ENCODE measurements at regions not wholly inside any gene's neighbourhood (a gene's known extent, or its start where the extent isn't known, plus 50 kb on each side); places are given as distances from the start of the nearest gene placed in this dataset.

DNA sequence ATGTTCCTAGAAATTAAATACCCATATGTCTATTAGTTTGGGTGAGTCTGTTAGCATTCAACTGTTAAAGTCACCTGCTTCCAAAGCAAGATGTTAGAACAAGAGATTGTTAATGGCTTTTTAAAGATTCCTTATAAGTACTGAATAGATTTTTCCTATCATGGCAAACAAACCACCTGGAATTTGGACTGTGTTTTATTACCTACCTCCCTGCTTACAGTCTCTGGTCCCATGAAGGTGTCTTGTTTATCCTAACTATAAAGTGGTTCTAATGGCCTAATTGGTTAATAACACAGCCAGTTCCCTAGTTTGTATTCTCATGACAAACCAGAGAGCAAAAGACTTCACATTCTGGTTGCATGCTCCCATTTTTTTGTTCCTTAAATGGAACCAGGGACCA, 149.5 kb downstream of the PPP1R2C start:
- H3K27ac ChIP-seq (ENCODE audit: low read depth, low read length): no peak overlapping the region
- DNase-seq (ENCODE audit: low read depth in 4 of 6, low spot score in 6 of 6): no peak
- H3K4me3 ChIP-seq (ENCODE audit: low read depth, low read length): no peak overlapping the region
- no peaks in the 10 kb centered on the region for H3K36me3 ChIP-seq (ENCODE audit: control insufficient read depth, insufficient read depth, low read length)
- H3K4me1 ChIP-seq (ENCODE audit: control insufficient read depth, insufficient read depth, low read length): no peaks in the 10 kb centered on the region
- H3K9me3 ChIP-seq (ENCODE audit: control insufficient read depth, insufficient read depth, low read length): no peaks in the 10 kb centered on the region
- H3K27me3 ChIP-seq (ENCODE audit: control insufficient read depth, insufficient read depth, low read length): no peaks in the 10 kb centered on the region

DNA sequence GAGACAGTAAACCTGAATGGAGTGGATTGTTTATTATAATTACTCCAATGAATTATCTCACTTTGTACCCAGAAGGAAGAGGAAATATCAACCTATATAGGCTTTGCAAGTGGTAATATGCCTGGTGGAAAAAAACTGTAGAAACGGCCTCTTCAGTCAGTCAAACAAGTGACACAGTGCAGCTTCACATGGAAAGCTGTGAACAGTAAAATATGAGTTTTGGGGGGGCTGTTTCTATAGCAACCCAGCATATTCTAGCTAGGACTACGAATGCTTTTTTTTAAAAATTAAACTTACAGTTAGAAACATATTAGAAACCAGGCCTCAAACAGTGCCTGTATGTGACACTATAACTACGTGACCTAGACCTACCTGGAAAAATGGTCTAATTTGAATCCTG, 150.1 kb downstream of the PPP1R2C start:
- no peaks in the 10 kb centered on the region for H3K36me3 ChIP-seq (ENCODE audit: control insufficient read depth, insufficient read depth, low read length)
- H3K27ac ChIP-seq (ENCODE audit: low read depth, low read length): no peak overlapping the region
- WGBS (ENCODE audit: insufficient coverage): 17% methylated on average over 1 of the region's 3 CpGs
- no peak overlapping the region for H3K4me3 ChIP-seq (ENCODE audit: low read depth, low read length)
- no peaks in the 10 kb centered on the region for H3K4me1 ChIP-seq (ENCODE audit: control insufficient read depth, insufficient read depth, low read length)
- no peaks in the 10 kb centered on the region for H3K27me3 ChIP-seq (ENCODE audit: control insufficient read depth, insufficient read depth, low read length)
- DNase-seq (ENCODE audit: low read depth in 4 of 6, low spot score in 6 of 6): peak in 3 of 6 donors; percentile 4 to 59 (median 57)
- H3K9me3 ChIP-seq (ENCODE audit: control insufficient read depth, insufficient read depth, low read length): no peaks in the 10 kb centered on the region

DNA sequence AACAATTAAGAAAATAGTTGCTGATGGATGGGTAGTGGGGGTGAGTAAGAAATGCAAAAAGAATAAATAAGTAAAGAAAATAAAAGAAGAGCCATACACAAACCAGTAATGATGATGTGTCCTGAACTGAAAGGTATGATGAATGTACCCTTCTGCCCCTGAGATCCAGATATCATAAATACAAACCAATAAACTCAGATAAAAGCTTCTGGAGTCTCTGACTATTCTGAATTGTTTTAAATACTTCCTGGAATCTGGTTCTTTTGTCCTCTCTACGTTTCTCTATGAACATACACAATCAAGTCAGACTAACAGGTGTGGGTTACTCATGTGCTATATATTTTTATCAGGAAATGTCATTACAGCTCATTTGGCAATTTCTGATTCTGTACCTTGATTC, 153.4 kb downstream of the PPP1R2C start:
- Histone ChIP-seq H3K27ac (ENCODE audit: low read depth, low read length) (no peak overlapping the region), H3K4me1 (ENCODE audit: control insufficient read depth, insufficient read depth, low read length) (no peaks in the 10 kb centered on the region), H3K27me3 (ENCODE audit: control insufficient read depth, insufficient read depth, low read length) (no peaks in the 10 kb centered on the region), H3K9me3 (ENCODE audit: control insufficient read depth, insufficient read depth, low read length) (no peaks in the 10 kb centered on the region), H3K36me3 (ENCODE audit: control insufficient read depth, insufficient read depth, low read length) (no peaks in the 10 kb centered on the region), H3K4me3 (ENCODE audit: low read depth, low read length) (no peak overlapping the region)
- no CpG with 5 or more reads among the region's 1 CpG for WGBS (ENCODE audit: insufficient coverage)
- DNase-seq (ENCODE audit: low read depth in 4 of 6, low spot score in 6 of 6): no peak

DNA sequence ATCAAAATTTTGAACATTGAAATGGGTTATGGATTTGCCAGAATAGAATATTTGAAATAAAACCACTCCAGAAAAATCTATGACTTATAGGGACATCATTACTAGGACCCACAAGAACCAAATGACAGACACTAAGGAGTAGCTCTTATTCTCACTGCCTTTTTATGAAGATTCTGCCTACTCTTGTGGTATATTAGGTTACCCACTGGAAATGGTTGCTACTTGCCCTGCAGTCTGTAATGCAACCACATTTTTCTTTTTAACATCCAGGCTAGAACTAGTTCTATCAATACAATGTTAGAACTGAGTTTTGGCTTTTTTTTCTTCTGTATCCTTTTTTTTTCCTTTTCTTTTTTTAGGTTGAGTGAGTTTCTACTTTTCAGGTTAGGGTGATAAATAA, 158.9 kb downstream of the PPP1R2C start:
- Histone ChIP-seq H3K27ac (ENCODE audit: low read depth, low read length) (no peak overlapping the region), H3K27me3 (ENCODE audit: control insufficient read depth, insufficient read depth, low read length) (no peaks in the 10 kb centered on the region), H3K4me1 (ENCODE audit: control insufficient read depth, insufficient read depth, low read length) (no peaks in the 10 kb centered on the region), H3K9me3 (ENCODE audit: control insufficient read depth, insufficient read depth, low read length) (no peaks in the 10 kb centered on the region), H3K4me3 (ENCODE audit: low read depth, low read length) (no peak overlapping the region), H3K36me3 (ENCODE audit: control insufficient read depth, insufficient read depth, low read length) (no peaks in the 10 kb centered on the region)
- no peak for DNase-seq (ENCODE audit: low read depth in 4 of 6, low spot score in 6 of 6)

DNA sequence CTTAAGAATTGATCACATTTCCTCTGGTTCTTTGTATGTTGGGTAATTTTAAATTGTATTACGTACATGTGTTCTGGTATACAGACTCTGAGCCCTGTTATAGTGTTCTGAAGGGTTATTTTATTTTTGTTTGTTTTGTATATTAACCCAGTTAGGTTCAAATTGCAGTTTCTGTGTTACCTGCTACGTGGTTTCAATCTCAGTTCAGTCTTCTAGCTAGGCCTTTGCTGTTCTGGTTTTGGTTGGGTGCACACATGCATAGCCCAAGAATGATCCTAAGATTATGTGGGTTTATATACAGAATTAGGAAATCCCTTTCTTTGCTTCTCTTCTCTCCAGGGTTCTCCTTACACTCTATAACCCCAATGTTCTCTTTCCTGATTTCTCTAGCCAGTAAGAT, 161.0 kb downstream of the PPP1R2C start:
- DNase-seq (ENCODE audit: low read depth in 4 of 6, low spot score in 6 of 6): no peak
- H3K4me3 ChIP-seq (ENCODE audit: low read depth, low read length): no peak overlapping the region
- H3K4me1 ChIP-seq (ENCODE audit: control insufficient read depth, insufficient read depth, low read length): no peaks in the 10 kb centered on the region
- H3K27ac ChIP-seq (ENCODE audit: low read depth, low read length): no peak overlapping the region
- H3K27me3 ChIP-seq (ENCODE audit: control insufficient read depth, insufficient read depth, low read length): no peaks in the 10 kb centered on the region
- H3K9me3 ChIP-seq (ENCODE audit: control insufficient read depth, insufficient read depth, low read length): no peaks in the 10 kb centered on the region
- WGBS (ENCODE audit: insufficient coverage): 63% methylated on average over 2 of the region's 2 CpGs
- H3K36me3 ChIP-seq (ENCODE audit: control insufficient read depth, insufficient read depth, low read length): no peaks in the 10 kb centered on the region

DNA sequence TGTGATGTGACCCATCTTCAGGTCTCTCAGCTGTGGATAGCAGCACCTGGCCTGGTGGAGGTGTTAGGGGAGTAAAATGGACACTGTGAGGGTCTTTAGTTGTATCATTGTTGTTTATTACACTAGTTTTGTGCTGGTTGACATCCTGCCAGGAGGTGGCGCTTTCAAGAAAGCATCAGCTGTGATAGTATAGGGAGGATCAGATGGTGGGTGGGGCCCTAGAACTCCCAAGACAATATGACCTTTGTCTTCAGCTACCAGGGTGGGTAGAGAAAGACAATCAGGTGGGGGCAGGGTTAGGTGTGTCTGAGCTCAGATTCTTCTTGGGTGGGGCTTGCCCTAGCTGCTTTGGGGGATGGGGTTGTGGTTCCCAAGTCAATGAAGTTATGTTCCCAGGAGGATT, 162.8 kb downstream of the PPP1R2C start:
- Histone ChIP-seq H3K27me3 (ENCODE audit: control insufficient read depth, insufficient read depth, low read length) (no peaks in the 10 kb centered on the region), H3K36me3 (ENCODE audit: control insufficient read depth, insufficient read depth, low read length) (no peaks in the 10 kb centered on the region), H3K27ac (ENCODE audit: low read depth, low read length) (no peak overlapping the region), H3K4me1 (ENCODE audit: control insufficient read depth, insufficient read depth, low read length) (no peaks in the 10 kb centered on the region), H3K9me3 (ENCODE audit: control insufficient read depth, insufficient read depth, low read length) (no peaks in the 10 kb centered on the region), H3K4me3 (ENCODE audit: low read depth, low read length) (no peak overlapping the region)
- no peak for DNase-seq (ENCODE audit: low read depth in 4 of 6, low spot score in 6 of 6)
- no CpG with 5 or more reads among the region's 1 CpG for WGBS (ENCODE audit: insufficient coverage)

DNA sequence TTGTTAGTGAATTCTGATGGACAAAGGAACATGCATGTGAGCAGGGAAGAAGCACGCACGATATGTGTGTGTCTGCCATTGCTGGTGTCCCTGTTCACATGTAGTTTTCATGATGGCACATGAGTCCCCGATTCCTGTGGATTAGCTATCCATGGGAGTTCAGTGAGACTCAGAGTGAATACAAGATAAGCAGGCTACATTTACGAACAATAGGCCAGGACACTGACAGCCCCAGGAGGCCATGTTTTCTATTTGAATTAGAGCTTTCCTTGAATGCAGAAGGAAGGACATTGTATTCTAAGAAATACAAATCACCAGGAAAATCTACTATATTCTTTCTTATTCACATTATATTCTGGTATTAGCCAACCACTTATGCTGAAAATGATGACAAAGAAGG, 171.4 kb downstream of the PPP1R2C start:
- WGBS (ENCODE audit: insufficient coverage): 81% methylated on average over 3 of the region's 4 CpGs
- H3K36me3 ChIP-seq (ENCODE audit: control insufficient read depth, insufficient read depth, low read length): no peaks in the 10 kb centered on the region
- no peak overlapping the region for H3K4me3 ChIP-seq (ENCODE audit: low read depth, low read length)
- DNase-seq (ENCODE audit: low read depth in 4 of 6, low spot score in 6 of 6): no peak
- no peaks in the 10 kb centered on the region for H3K27me3 ChIP-seq (ENCODE audit: control insufficient read depth, insufficient read depth, low read length)
- no peak overlapping the region for H3K27ac ChIP-seq (ENCODE audit: low read depth, low read length)
- no peaks in the 10 kb centered on the region for H3K9me3 ChIP-seq (ENCODE audit: control insufficient read depth, insufficient read depth, low read length)
- H3K4me1 ChIP-seq (ENCODE audit: control insufficient read depth, insufficient read depth, low read length): no peaks in the 10 kb centered on the region

DNA sequence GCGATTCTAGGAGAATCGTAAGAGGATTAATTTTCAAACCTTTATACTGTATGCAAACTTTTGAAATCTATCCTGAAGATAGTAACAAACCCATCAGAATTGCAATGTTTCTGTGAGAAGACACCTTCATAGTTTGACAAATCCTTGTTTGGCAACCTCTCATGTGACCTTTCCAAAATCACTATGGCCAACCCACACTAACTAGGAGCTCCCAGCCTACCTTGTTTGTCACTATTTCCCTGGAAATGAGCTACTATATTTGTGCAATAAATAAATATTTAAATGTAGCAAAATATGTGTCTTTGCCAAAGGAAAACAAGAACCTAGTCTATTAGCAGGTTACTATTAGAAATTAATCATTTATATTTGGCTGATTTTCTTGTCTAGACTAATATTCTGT, 173.7 kb downstream of the PPP1R2C start:
- no CpG with 5 or more reads among the region's 2 CpGs for WGBS (ENCODE audit: insufficient coverage)

DNA sequence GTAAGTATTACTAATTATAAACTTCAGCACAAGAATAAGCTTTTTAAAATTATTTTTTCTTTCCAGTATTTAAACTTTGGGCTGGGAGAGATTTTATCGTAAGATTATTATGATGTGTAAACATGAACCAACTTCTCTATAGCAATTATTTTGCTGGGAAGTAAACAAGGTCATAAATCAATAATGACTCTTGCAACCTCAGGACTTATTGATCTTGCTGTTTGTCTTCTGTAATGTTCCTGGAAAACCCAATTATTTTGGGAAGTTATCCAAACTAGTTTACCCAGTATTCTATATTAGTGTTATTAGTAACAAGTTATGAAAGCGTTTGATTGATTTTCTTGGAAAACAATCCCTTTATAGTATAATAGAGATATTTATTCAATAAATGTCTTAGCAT, 174.9 kb downstream of the PPP1R2C start:
- H3K27me3 ChIP-seq (ENCODE audit: control insufficient read depth, insufficient read depth, low read length): no peaks in the 10 kb centered on the region
- H3K4me1 ChIP-seq (ENCODE audit: control insufficient read depth, insufficient read depth, low read length): no peaks in the 10 kb centered on the region
- no peak for DNase-seq (ENCODE audit: low read depth in 4 of 6, low spot score in 6 of 6)
- H3K27ac ChIP-seq (ENCODE audit: low read depth, low read length): no peak overlapping the region
- no CpG with 5 or more reads among the region's 2 CpGs for WGBS (ENCODE audit: insufficient coverage)
- H3K4me3 ChIP-seq (ENCODE audit: low read depth, low read length): no peak overlapping the region
- no peaks in the 10 kb centered on the region for H3K9me3 ChIP-seq (ENCODE audit: control insufficient read depth, insufficient read depth, low read length)
- no peaks in the 10 kb centered on the region for H3K36me3 ChIP-seq (ENCODE audit: control insufficient read depth, insufficient read depth, low read length)

More for the DNA sequence above, 173.7 kb downstream of the PPP1R2C start:
- no peaks in the 10 kb centered on the region for H3K27me3 ChIP-seq (ENCODE audit: control insufficient read depth, insufficient read depth, low read length)
- no peak overlapping the region for H3K4me3 ChIP-seq (ENCODE audit: low read depth, low read length)
- H3K4me1 ChIP-seq (ENCODE audit: control insufficient read depth, insufficient read depth, low read length): no peaks in the 10 kb centered on the region
- H3K27ac ChIP-seq (ENCODE audit: low read depth, low read length): no peak overlapping the region
- H3K9me3 ChIP-seq (ENCODE audit: control insufficient read depth, insufficient read depth, low read length): no peaks in the 10 kb centered on the region
- no peaks in the 10 kb centered on the region for H3K36me3 ChIP-seq (ENCODE audit: control insufficient read depth, insufficient read depth, low read length)
- DNase-seq (ENCODE audit: low read depth in 4 of 6, low spot score in 6 of 6): no peak

DNA sequence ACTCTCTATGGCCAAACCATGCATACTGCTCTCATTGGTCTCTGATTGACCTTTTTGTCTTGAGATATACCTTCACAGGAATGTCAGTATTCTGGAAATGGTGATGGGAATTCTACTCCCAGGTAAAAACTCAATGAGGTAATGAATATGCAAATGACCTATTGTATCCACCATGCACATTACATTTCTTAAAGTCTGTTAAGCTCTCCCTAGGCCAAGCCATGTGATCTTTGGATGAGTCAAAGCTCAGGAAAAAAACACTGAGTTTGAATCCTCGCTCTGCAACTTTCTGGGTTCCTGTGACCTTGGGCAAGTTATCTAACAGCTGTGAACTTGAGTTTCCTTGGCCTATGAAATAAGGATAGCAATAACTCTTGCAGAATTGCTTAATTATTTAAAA, 175.4 kb downstream of the PPP1R2C start:
- Histone ChIP-seq H3K9me3 (ENCODE audit: control insufficient read depth, insufficient read depth, low read length) (no peaks in the 10 kb centered on the region), H3K36me3 (ENCODE audit: control insufficient read depth, insufficient read depth, low read length) (no peaks in the 10 kb centered on the region), H3K27me3 (ENCODE audit: control insufficient read depth, insufficient read depth, low read length) (no peaks in the 10 kb centered on the region), H3K27ac (ENCODE audit: low read depth, low read length) (no peak overlapping the region), H3K4me3 (ENCODE audit: low read depth, low read length) (no peak overlapping the region), H3K4me1 (ENCODE audit: control insufficient read depth, insufficient read depth, low read length) (no peaks in the 10 kb centered on the region)
- no CpG with 5 or more reads among the region's 1 CpG for WGBS (ENCODE audit: insufficient coverage)
- DNase-seq (ENCODE audit: low read depth in 4 of 6, low spot score in 6 of 6): no peak

DNA sequence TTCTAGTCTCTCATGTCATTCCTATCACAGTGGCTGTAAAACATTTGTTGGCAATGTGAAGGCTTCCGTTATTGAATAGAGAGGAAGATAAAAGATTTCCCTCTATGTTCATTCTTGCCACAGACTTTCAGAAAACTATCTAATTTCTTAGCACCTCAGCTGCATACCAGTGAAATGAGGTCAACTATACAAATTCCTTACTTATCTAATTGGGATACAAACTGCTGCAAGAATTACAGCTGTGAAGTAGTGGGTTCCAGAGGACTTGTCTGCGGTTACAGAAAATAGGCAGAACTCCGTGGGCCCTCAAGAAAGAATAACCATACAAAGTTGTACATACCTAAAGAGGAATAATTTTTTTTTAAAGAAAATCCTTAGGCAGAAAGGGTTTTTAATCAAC, 175.8 kb downstream of the PPP1R2C start:
- Histone ChIP-seq H3K27me3 (ENCODE audit: control insufficient read depth, insufficient read depth, low read length) (no peaks in the 10 kb centered on the region), H3K4me3 (ENCODE audit: low read depth, low read length) (no peak overlapping the region), H3K9me3 (ENCODE audit: control insufficient read depth, insufficient read depth, low read length) (no peaks in the 10 kb centered on the region), H3K4me1 (ENCODE audit: control insufficient read depth, insufficient read depth, low read length) (no peaks in the 10 kb centered on the region), H3K27ac (ENCODE audit: low read depth, low read length) (no peak overlapping the region), H3K36me3 (ENCODE audit: control insufficient read depth, insufficient read depth, low read length) (no peaks in the 10 kb centered on the region)
- no CpG with 5 or more reads among the region's 3 CpGs for WGBS (ENCODE audit: insufficient coverage)
- no peak for DNase-seq (ENCODE audit: low read depth in 4 of 6, low spot score in 6 of 6)

Data from spinal cord (tissue), 9 donors.